Upper lobe of left lung (tissue), 4 donors: ENCODE measurements at regions not wholly inside any gene's neighbourhood (a gene's known extent, or its start where the extent isn't known, plus 50 kb on each side); places are given as distances from the start of the nearest gene placed in this dataset.
A peak's percentile ranks its signal among the peaks of the same experiment; 100 is the strongest.

Source experiments
- POLR2AphosphoS5 ChIP-seq, 2 donors: sonication (generic); formaldehyde crosslinking; IDR thresholded peaks; one replicate each; pipeline ENCODE4 v1.5.1; 2017; ENCODE audit warnings: antibody characterized with exemption in 2 of 2
- TF ChIP-seq, protein P1 (sequence below), 6 experiments: fragments of 450-650 bp in 4 of 6; fragments of 200-600 bp in 2 of 6; sonication (generic) in 2 of 6; IDR thresholded peaks; one replicate each; pipeline ENCODE4 v1.5.1; 2016 to 2019; ENCODE audit warnings: antibody characterized with exemption in 6 of 6

DNA sequence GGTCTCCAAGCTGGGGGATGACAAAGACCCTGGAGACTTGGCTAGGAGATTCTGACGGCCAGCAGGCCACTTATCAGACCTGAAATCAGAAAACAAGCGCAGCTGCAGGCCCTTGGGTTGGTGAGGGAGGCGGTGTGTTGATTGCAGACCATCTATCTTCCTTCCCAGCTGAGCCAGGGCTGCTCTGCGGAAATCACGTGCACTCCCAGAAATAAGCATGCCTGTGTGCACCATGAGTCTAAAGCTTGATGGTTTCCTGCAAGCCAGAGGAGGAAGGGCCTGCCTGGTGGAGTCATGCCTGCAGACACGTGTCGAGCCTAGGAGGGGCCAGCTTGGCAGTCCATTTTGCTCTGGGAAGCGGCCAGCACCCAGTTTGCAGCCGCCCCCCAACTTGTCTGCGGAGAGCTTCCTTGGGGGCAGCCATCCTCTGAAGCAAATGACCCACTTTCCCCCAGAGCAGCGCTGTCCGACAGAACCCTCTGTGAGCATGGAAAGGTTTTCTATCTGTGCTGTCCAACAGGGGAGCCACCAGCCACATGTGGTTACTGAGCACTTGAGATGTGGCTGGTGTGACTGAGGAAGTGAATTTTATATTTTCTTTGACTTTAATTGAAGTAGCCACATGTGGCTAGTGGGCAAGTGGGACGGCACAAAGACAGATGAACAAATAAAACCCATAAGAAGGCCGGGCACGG, 175.7 kb upstream of the BCOR start:
- TF ChIP-seq, protein P1, sequence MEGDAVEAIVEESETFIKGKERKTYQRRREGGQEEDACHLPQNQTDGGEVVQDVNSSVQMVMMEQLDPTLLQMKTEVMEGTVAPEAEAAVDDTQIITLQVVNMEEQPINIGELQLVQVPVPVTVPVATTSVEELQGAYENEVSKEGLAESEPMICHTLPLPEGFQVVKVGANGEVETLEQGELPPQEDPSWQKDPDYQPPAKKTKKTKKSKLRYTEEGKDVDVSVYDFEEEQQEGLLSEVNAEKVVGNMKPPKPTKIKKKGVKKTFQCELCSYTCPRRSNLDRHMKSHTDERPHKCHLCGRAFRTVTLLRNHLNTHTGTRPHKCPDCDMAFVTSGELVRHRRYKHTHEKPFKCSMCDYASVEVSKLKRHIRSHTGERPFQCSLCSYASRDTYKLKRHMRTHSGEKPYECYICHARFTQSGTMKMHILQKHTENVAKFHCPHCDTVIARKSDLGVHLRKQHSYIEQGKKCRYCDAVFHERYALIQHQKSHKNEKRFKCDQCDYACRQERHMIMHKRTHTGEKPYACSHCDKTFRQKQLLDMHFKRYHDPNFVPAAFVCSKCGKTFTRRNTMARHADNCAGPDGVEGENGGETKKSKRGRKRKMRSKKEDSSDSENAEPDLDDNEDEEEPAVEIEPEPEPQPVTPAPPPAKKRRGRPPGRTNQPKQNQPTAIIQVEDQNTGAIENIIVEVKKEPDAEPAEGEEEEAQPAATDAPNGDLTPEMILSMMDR (IDR thresholded peaks at IDR 0.05), result no peak
- peak; percentile 47 to 76 for TF ChIP-seq POLR2AphosphoS5 (IDR thresholded peaks at IDR 0.05)
